Neural cell (in vitro differentiated cells): ENCODE measurements at regions not wholly inside any gene's neighbourhood (a gene's known extent, or its start where the extent isn't known, plus 50 kb on each side); places are given as distances from the start of the nearest gene placed in this dataset.

Experiments
- H2AFZ ChIP-seq: fragments of 200-600, 300-800 bp; sonication (generic), shearing (Covaris generic); 2 replicates; pipeline ENCODE4 v1.6.0; 2014; ENCODE audit warnings: low read depth, mild to moderate bottlenecking, antibody characterized with exemption, low read length, moderate library complexity
- H3F3A ChIP-seq: fragments of 200-600 bp; shearing (Covaris generic); 2 replicates; pipeline ENCODE4 v1.6.1; 2016; ENCODE audit warnings: mild to moderate bottlenecking, moderate library complexity, mixed read lengths, antibody characterized with exemption, low read length; ENCODE audit not compliant: insufficient read depth, poor library complexity, severe bottlenecking
- H3K27ac ChIP-seq: fragments of 200-600, 300-800 bp; sonication (generic), shearing (Covaris generic); 2 replicates; pipeline ENCODE4 v1.5.1; 2014; ENCODE audit warnings: mild to moderate bottlenecking, low read length, moderate library complexity
- H3K27me3 ChIP-seq: fragments of 300-800, 200-600 bp; sonication (generic), shearing (Covaris generic); 2 replicates; pipeline ENCODE4 v1.6.0; 2014; ENCODE audit warnings: mild to moderate bottlenecking, low read depth, low read length, moderate library complexity; ENCODE audit not compliant: insufficient read depth
- H3K36me3 ChIP-seq: fragments of 300-800, 200-600 bp; sonication (generic), shearing (Covaris generic); 2 replicates; pipeline ENCODE4 v1.5.1; 2014; ENCODE audit warnings: mild to moderate bottlenecking, antibody characterized with exemption, low read length, moderate library complexity; ENCODE audit not compliant: insufficient read depth
- H3K4me2 ChIP-seq: fragments of 300-800, 200-600 bp; sonication (generic), shearing (Covaris generic); 2 replicates; pipeline ENCODE4 v1.6.0; 2014; ENCODE audit warnings: mild to moderate bottlenecking, low read length
- H3K4me3 ChIP-seq: fragments of 300-800, 200-600 bp; sonication (generic), shearing (Covaris generic); 2 replicates; pipeline ENCODE4 v1.5.1; 2014; ENCODE audit warnings: mild to moderate bottlenecking, low read length, moderate library complexity
- H3K79me2 ChIP-seq: fragments of 200-600 bp; shearing (Covaris generic); replicated peaks from 2 replicates; pipeline ENCODE4 v1.6.0; 2014; ENCODE audit warnings: mild to moderate bottlenecking, low read length, moderate library complexity; ENCODE audit not compliant: insufficient read depth
- H3K9ac ChIP-seq: fragments of 300-800, 200-600 bp; sonication (generic), shearing (Covaris generic); 2 replicates; pipeline ENCODE4 v1.6.1; 2016; ENCODE audit warnings: mild to moderate bottlenecking, low read length, mixed read lengths
- H3K9me2 ChIP-seq: fragments of 200-600 bp; shearing (Covaris generic); 2 replicates; pipeline ENCODE4 v1.6.1; 2016; ENCODE audit warnings: mild to moderate bottlenecking, low read length, mixed read lengths; ENCODE audit not compliant: insufficient read depth
- H3K9me3 ChIP-seq: fragments of 200-600, 300-800 bp; sonication (generic), shearing (Covaris generic); 2 replicates; pipeline ENCODE4 v1.6.1; 2016; ENCODE audit warnings: mild to moderate bottlenecking, mixed run types, low read length, moderate library complexity, mixed read lengths
- H4K20me1 ChIP-seq: fragments of 200-600 bp; shearing (Covaris generic); 2 replicates; pipeline ENCODE4 v1.6.1; 2016; ENCODE audit warnings: mild to moderate bottlenecking, mixed run types; ENCODE audit not compliant: insufficient read depth
- CTCF ChIP-seq: fragments of 450-650 bp; IDR thresholded peaks from 2 replicates; pipeline ENCODE4 v1.5.1; 2014; ENCODE audit warnings: antibody characterized with exemption, mild to moderate bottlenecking, moderate library complexity; ENCODE audit not compliant: poor library complexity, severe bottlenecking
- EP300 ChIP-seq: fragments of 450-650 bp; conservative IDR thresholded peaks from 2 replicates; pipeline ENCODE4 v1.6.1; 2014; ENCODE audit warnings: antibody characterized with exemption, mild to moderate bottlenecking, moderate library complexity; ENCODE audit not compliant: poor library complexity, severe bottlenecking
- EZH2 ChIP-seq: fragments of 200-600, 300-800 bp; shearing (Covaris generic), sonication (generic); IDR thresholded peaks from 2 replicates; pipeline ENCODE4 v1.6.1; 2014; ENCODE audit warnings: antibody characterized with exemption, low read length, borderline replicate concordance, mild to moderate bottlenecking; ENCODE audit not compliant: insufficient read depth, poor library complexity, severe bottlenecking
- MXI1 ChIP-seq: fragments of 450-650 bp; conservative IDR thresholded peaks from 2 replicates; pipeline ENCODE4 v1.6.1; 2014; ENCODE audit warnings: antibody characterized with exemption, mild to moderate bottlenecking; ENCODE audit not compliant: poor library complexity, severe bottlenecking
- POLR2AphosphoS5 ChIP-seq: IDR thresholded peaks from 2 replicates; pipeline ENCODE4 v1.6.1; 2012
- RAD21 ChIP-seq: fragments of 450-650 bp; conservative IDR thresholded peaks from 2 replicates; pipeline ENCODE4 v1.6.1; 2014; ENCODE audit warnings: antibody characterized with exemption, mild to moderate bottlenecking, moderate library complexity
- REST ChIP-seq: IDR thresholded peaks from 2 replicates; pipeline ENCODE4 v1.6.1; 2012; ENCODE audit warnings: borderline replicate concordance
- SMC3 ChIP-seq: fragments of 450-650 bp; conservative IDR thresholded peaks from 2 replicates; pipeline ENCODE4 v1.6.1; 2014; ENCODE audit warnings: antibody characterized with exemption, mild to moderate bottlenecking, moderate library complexity; ENCODE audit not compliant: poor library complexity
- TAF1 ChIP-seq: IDR thresholded peaks from 2 replicates; pipeline ENCODE4 v1.6.1; 2012; ENCODE audit warnings: low read depth

DNA sequence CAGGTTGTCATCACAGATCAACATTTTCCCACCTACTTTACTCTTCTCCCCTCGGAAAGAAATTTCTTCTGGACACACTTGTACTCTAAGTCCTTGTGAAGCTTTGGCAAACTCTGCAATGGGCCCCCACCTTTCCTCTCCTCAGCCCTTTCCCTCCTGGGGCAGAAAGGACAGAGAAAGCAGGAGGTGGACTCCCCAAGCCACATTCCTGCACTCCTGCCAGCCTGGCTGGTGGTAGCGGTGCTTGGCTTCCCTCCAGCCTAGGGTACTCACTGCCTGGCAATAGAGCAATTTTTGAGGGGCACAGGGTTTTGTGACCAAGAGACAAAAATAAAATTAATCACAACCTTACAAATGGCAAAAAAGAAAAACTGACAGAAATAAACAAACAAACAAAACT is 451.4 kb downstream of the ZSWIM6 start:
- H3K36me3 ChIP-seq, result no peaks in the 10 kb centered on the region
- no peaks in the 10 kb centered on the region for H3K9me3 ChIP-seq
- H3K4me2 ChIP-seq, result no peak overlapping the region
- no peak overlapping the region for H3K9ac ChIP-seq
- no peaks in the 10 kb centered on the region for H3K79me2 ChIP-seq
- no peak overlapping the region for H3K27ac ChIP-seq
- TF ChIP-seq MXI1 (no peak), RAD21 (no peak), SMC3 (no peak), POLR2AphosphoS5 (no peak), REST (no peak), EZH2 (no peak), EP300 (no peak), TAF1 (no peak)
- H3F3A ChIP-seq, result no peaks in the 10 kb centered on the region
- no peaks in the 10 kb centered on the region for H3K27me3 ChIP-seq
- H2AFZ ChIP-seq, result no peak overlapping the region
- no peaks in the 10 kb centered on the region for H3K9me2 ChIP-seq
- no peaks in the 10 kb centered on the region for H4K20me1 ChIP-seq
- H3K4me3 ChIP-seq, result no peak overlapping the region

- Histone ChIP-seq H4K20me1 (no peaks in the 10 kb centered on the region), H3K27ac (no peak overlapping the region), H3K4me2 (no peak overlapping the region), H3K36me3 (no peaks in the 10 kb centered on the region), H3K9me3 (no peaks in the 10 kb centered on the region), H3K9ac (no peak overlapping the region), H3F3A (no peaks in the 10 kb centered on the region), H2AFZ (no peak overlapping the region), H3K4me3 (no peak overlapping the region), H3K9me2 (no peaks in the 10 kb centered on the region), H3K27me3 (no peaks in the 10 kb centered on the region), H3K79me2 (no peaks in the 10 kb centered on the region)
- TF ChIP-seq TAF1 (no peak), RAD21 (no peak), MXI1 (no peak), SMC3 (no peak)
Measured at GRCh38 chr5:61784341-61784740, 452.3 kb downstream of the ZSWIM6 start.

GRCh38 chr5:61788548-61788947 is 456.5 kb downstream of the ZSWIM6 start:
- TF ChIP-seq TAF1 (no peak), CTCF (no peak), MXI1 (no peak), REST (no peak), RAD21 (no peak), EP300 (no peak), EZH2 (no peak), SMC3 (no peak)
- no peaks in the 10 kb centered on the region for H3K36me3 ChIP-seq
- no peak overlapping the region for H3K4me2 ChIP-seq
- no peak overlapping the region for H3K9ac ChIP-seq
- H2AFZ ChIP-seq, result no peak overlapping the region
- H3K27ac ChIP-seq, result no peak overlapping the region
- H3K4me3 ChIP-seq, result no peak overlapping the region
- no peaks in the 10 kb centered on the region for H3K79me2 ChIP-seq
- no peaks in the 10 kb centered on the region for H3K27me3 ChIP-seq
- no peaks in the 10 kb centered on the region for H3K9me2 ChIP-seq
- H3K9me3 ChIP-seq, result no peaks in the 10 kb centered on the region
- H4K20me1 ChIP-seq, result no peaks in the 10 kb centered on the region
- no peaks in the 10 kb centered on the region for H3F3A ChIP-seq
